SK-N-SH (cell line): ENCODE measurements at regions not wholly inside any gene's neighbourhood (a gene's known extent, or its start where the extent isn't known, plus 50 kb on each side); places are given as distances from the start of the nearest gene placed in this dataset.

Experiments used
- CTCF ChIA-PET: fragments of 300-600, 350-600 bp; formaldehyde crosslinking; extraction: SDS; loops from one replicate; lab custom pipeline; 2021; lab: Yijun Ruan, JAX
- POLR2A ChIA-PET: fragments of 350-600 bp; sonication (Branson Sonifier 250); formaldehyde crosslinking; extraction: SDS; loops from one replicate; lab custom pipeline; 2020; ENCODE audit warnings: antibody characterized with exemption, inconsistent platforms; lab: Yijun Ruan, JAX
- DNase-seq: peaks from one replicate; pipeline ENCODE4 v3.0.0; 2012
- H2AFZ ChIP-seq: fragments of 200-600 bp; sonication (generic); 2 replicates; pipeline ENCODE4 v1.8.1; 2016; ENCODE audit warnings: antibody characterized with exemption, mild to moderate bottlenecking, low read depth
- H3F3A ChIP-seq: fragments of 200-600 bp; sonication (generic); replicated peaks from 2 replicates; pipeline ENCODE3; 2016; ENCODE audit warnings: antibody characterized with exemption, mild to moderate bottlenecking; ENCODE audit not compliant: insufficient read depth
- H3K27ac ChIP-seq, 2 experiments: fragments of 200-500 bp in 1 of 2; fragments of 200-600 bp in 1 of 2; sonication (Bioruptor generic) in 1 of 2; sonication (generic), shearing (Covaris generic) in 1 of 2; 2 replicates each; pipeline versions ENCODE4 v1.5.1 to v1.6.1; 2014 to 2016; ENCODE audit warnings: low read depth in 2 of 2, inconsistent platforms in 1 of 2, low read length in 1 of 2, mild to moderate bottlenecking in 1 of 2, mixed read lengths in 1 of 2
- H3K27me3 ChIP-seq: fragments of 200-600 bp; sonication (generic), shearing (Covaris generic); 2 replicates; pipeline ENCODE4 v1.6.1; 2016; ENCODE audit warnings: mixed run types; ENCODE audit not compliant: insufficient read depth
- H3K36me3 ChIP-seq, 2 experiments: fragments of 200-500 bp in 1 of 2; fragments of 200-600 bp in 1 of 2; sonication (Bioruptor generic) in 1 of 2; sonication (generic) in 1 of 2; replicated peaks in 1 of 2; 2 replicates each; pipeline versions ENCODE3 to v1.5.1; 2014 to 2016; ENCODE audit warnings: low read length in 1 of 2, mild to moderate bottlenecking in 1 of 2; ENCODE audit not compliant: insufficient read depth in 2 of 2, control insufficient read depth in 1 of 2
- H3K4me1 ChIP-seq, 2 experiments: fragments of 200-500 bp in 1 of 2; fragments of 200-600 bp in 1 of 2; sonication (Bioruptor generic) in 1 of 2; sonication (generic), shearing (Covaris generic) in 1 of 2; 2 replicates each; pipeline versions ENCODE4 v1.5.1 to v1.6.1; 2014 to 2016; ENCODE audit warnings: low read depth in 1 of 2, low read length in 1 of 2, mixed run types in 1 of 2; ENCODE audit not compliant: insufficient read depth in 2 of 2, control insufficient read depth in 1 of 2
- H3K4me2 ChIP-seq: fragments of 200-600 bp; sonication (generic), shearing (Covaris generic); 2 replicates; pipeline ENCODE4 v1.6.1; 2017; ENCODE audit warnings: mixed run types
- H3K4me3 ChIP-seq, 2 experiments: fragments of 200-500 bp in 1 of 2; fragments of 200-600 bp in 1 of 2; sonication (Bioruptor generic) in 1 of 2; sonication (generic), shearing (Covaris generic) in 1 of 2; 2 replicates each; pipeline versions ENCODE4 v1.5.1 to v1.8.1; 2014 to 2016; ENCODE audit warnings: low read depth in 2 of 2, inconsistent platforms in 1 of 2, low read length in 1 of 2, mild to moderate bottlenecking in 1 of 2, mixed read lengths in 1 of 2, moderate library complexity in 1 of 2
- H3K79me2 ChIP-seq: fragments of 200-600 bp; sonication (generic); 2 replicates; pipeline ENCODE4 v1.8.1; 2017; ENCODE audit warnings: mild to moderate bottlenecking; ENCODE audit not compliant: insufficient read depth
- H3K9ac ChIP-seq: fragments of 200-600 bp; sonication (generic); 2 replicates; pipeline ENCODE4 v1.6.1; 2017; ENCODE audit warnings: mixed run types
- H3K9me2 ChIP-seq: fragments of 200-600 bp; sonication (generic); 2 replicates; pipeline ENCODE4 v1.6.1; 2017; ENCODE audit warnings: mixed run types
- H3K9me3 ChIP-seq: fragments of 200-600 bp; sonication (generic); 2 replicates; pipeline ENCODE4 v1.6.1; 2017; ENCODE audit warnings: mixed run types, mild to moderate bottlenecking, moderate library complexity
- H4K20me1 ChIP-seq: fragments of 200-600 bp; sonication (generic); 2 replicates; pipeline ENCODE4 v1.6.1; 2017; ENCODE audit warnings: mild to moderate bottlenecking, mixed run types; ENCODE audit not compliant: insufficient read depth
- EP300 ChIP-seq, 2 experiments: IDR thresholded peaks; 2 replicates each; pipeline versions ENCODE4 v1.4.0 to v1.6.1; 2012; ENCODE audit warnings: borderline replicate concordance in 1 of 2, low read depth in 1 of 2, low read length in 1 of 2
- EZH2phosphoT487 ChIP-seq: fragments of 200-600 bp; sonication (generic); IDR thresholded peaks from 2 replicates; pipeline ENCODE4 v1.6.1; 2017; ENCODE audit warnings: low read depth, mixed run types, mild to moderate bottlenecking, antibody characterized with exemption, moderate library complexity, borderline replicate concordance
- FOXJ3 ChIP-seq: sonication (generic); formaldehyde crosslinking; IDR thresholded peaks from 2 replicates; pipeline ENCODE4 v1.5.1; 2020; ENCODE audit warnings: mild to moderate bottlenecking, missing genetic modification reagents
- GATA2 ChIP-seq: sonication (generic); formaldehyde crosslinking; IDR thresholded peaks from 2 replicates; pipeline ENCODE4 v1.5.0; 2020; ENCODE audit warnings: mild to moderate bottlenecking, missing genetic modification reagents
- JUND ChIP-seq: IDR thresholded peaks from 2 replicates; pipeline ENCODE4 v1.4.0; 2012
- RFX5 ChIP-seq: IDR thresholded peaks from 2 replicates; pipeline ENCODE4 v1.6.1; 2012; ENCODE audit warnings: mild to moderate bottlenecking, improper control_type of control experiment, low read length
- RXRA ChIP-seq: IDR thresholded peaks from 2 replicates; pipeline ENCODE4 v1.4.0; 2012; ENCODE audit warnings: low read depth, mild to moderate bottlenecking, borderline replicate concordance
- SIN3A ChIP-seq: IDR thresholded peaks from 2 replicates; pipeline ENCODE4 v1.6.1; 2012; ENCODE audit warnings: low read depth, mild to moderate bottlenecking, low read length, moderate library complexity, borderline replicate concordance
- SMC3 ChIP-seq: IDR thresholded peaks from 2 replicates; pipeline ENCODE4 v1.6.1; 2012; ENCODE audit warnings: low read depth, low read length, improper control_type of control experiment
- TAF1 ChIP-seq: IDR thresholded peaks from 2 replicates; pipeline ENCODE4 v1.6.1; 2012; ENCODE audit warnings: low read depth, mild to moderate bottlenecking, low read length, moderate library complexity, borderline replicate concordance
- TEAD4 ChIP-seq: IDR thresholded peaks from 2 replicates; pipeline ENCODE4 v1.4.0; 2012; ENCODE audit warnings: mild to moderate bottlenecking, borderline replicate concordance; ENCODE audit not compliant: insufficient read depth
- WGBS: methylation state at CpG from one replicate; pipeline ENCODE4 v1.1.6; 2017; ENCODE audit warnings: low lambda C conversion rate; 5-methylcytosine and 5-hydroxymethylcytosine counted together
- TF ChIP-seq, protein P1 (sequence below): IDR thresholded peaks from 2 replicates; pipeline ENCODE4 v1.4.0; 2012; ENCODE audit warnings: low read depth, borderline replicate concordance
- TF ChIP-seq, protein P2 (sequence below): fragments of 200-600 bp; sonication (generic); IDR thresholded peaks from 2 replicates; pipeline ENCODE4 v1.6.1; 2017; ENCODE audit warnings: antibody characterized with exemption, mild to moderate bottlenecking, moderate library complexity
- TF ChIP-seq, protein P3 (sequence below): fragments of 150-350 bp; IDR thresholded peaks from 2 replicates; pipeline ENCODE4 v1.6.1; 2016; ENCODE audit warnings: mild to moderate bottlenecking, low read depth, low read length

DNA sequence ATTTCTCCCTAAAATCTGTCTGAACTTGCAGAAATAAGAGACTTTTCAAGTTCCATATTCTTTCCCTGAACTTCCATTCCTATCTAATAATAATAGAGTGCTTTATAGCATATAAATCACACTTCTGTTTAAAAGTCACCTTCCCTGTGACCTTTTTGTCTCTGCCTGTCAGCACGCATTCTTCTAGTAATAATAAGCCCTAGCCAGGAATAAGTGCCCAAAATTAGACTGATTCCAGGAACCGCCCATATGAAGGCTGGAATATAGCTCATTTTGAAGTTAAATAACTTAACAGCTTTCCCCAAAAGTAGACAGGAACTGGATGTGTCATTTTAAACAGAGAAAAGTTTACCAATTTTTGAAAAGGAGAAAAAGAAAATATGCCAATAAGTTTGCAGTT is 576.5 kb downstream of the EPHA4 start:
- ChIA-PET POLR2A (no interaction called here), CTCF (no interaction called here)
- Histone ChIP-seq H3F3A (no peaks in the 10 kb centered on the region), H3K9me3 (no peaks in the 10 kb centered on the region), H3K4me2 (no peak overlapping the region), H2AFZ (no peak overlapping the region), H3K27ac (no peak overlapping the region), H3K9ac (no peak overlapping the region), H3K36me3 (no peaks in the 10 kb centered on the region), H3K4me3 (no peak overlapping the region), H3K79me2 (no peaks in the 10 kb centered on the region), H3K27me3 (no peaks in the 10 kb centered on the region), H3K4me1 (no peaks in the 10 kb centered on the region), H4K20me1 (no peaks in the 10 kb centered on the region), H3K9me2 (no peaks in the 10 kb centered on the region)
- TF ChIP-seq RXRA = no peak
- WGBS = 8% methylated on average over 2 of the region's 2 CpGs
- DNase-seq = no peak

GRCh38 chr2:220998156-220998555 is 573.9 kb downstream of the EPHA4 start:
- Histone ChIP-seq H3K27ac (no peak overlapping the region), H4K20me1 (no peaks in the 10 kb centered on the region), H3K4me1 (no peaks in the 10 kb centered on the region), H2AFZ (no peak overlapping the region), H3K9me2 (no peaks in the 10 kb centered on the region), H3F3A (no peaks in the 10 kb centered on the region)
- ChIA-PET POLR2A (no interaction called here), CTCF (no interaction called here)
- no peak for DNase-seq
- TF ChIP-seq GATA2 (CRISPR knock-in tag) = no peak
- TF ChIP-seq TEAD4 = no peak
- no peak for TF ChIP-seq JUND
- no peak for TF ChIP-seq SMC3
- TF ChIP-seq RXRA = no peak
- TF ChIP-seq, protein P1, sequence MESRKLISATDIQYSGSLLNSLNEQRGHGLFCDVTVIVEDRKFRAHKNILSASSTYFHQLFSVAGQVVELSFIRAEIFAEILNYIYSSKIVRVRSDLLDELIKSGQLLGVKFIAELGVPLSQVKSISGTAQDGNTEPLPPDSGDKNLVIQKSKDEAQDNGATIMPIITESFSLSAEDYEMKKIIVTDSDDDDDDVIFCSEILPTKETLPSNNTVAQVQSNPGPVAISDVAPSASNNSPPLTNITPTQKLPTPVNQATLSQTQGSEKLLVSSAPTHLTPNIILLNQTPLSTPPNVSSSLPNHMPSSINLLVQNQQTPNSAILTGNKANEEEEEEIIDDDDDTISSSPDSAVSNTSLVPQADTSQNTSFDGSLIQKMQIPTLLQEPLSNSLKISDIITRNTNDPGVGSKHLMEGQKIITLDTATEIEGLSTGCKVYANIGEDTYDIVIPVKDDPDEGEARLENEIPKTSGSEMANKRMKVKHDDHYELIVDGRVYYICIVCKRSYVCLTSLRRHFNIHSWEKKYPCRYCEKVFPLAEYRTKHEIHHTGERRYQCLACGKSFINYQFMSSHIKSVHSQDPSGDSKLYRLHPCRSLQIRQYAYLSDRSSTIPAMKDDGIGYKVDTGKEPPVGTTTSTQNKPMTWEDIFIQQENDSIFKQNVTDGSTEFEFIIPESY = no peak
- TF ChIP-seq RFX5 = no peak
- TF ChIP-seq TAF1 = no peak
- TF ChIP-seq EP300 (IDR thresholded peaks at IDR 0.05; ENCODE audit: borderline replicate concordance in 1 of 2, low read depth in 1 of 2, low read length in 1 of 2) = no peak
- no peak for TF ChIP-seq FOXJ3
- TF ChIP-seq, all 33 proteins: peak for 0
- WGBS = 0% methylated on average over 2 of the region's 2 CpGs
- Histone ChIP-seq H3K9me3 (no peaks in the 10 kb centered on the region), H3K36me3 (no peaks in the 10 kb centered on the region), H3K9ac (no peak overlapping the region), H3K27me3 (no peaks in the 10 kb centered on the region), H3K79me2 (no peaks in the 10 kb centered on the region), H3K4me2 (no peak overlapping the region), H3K4me3 (no peak overlapping the region)

- no peak overlapping the region for H3K27ac ChIP-seq
- DNase-seq = no peak
- no peaks in the 10 kb centered on the region for H3K27me3 ChIP-seq
- H3K4me1 ChIP-seq = no peaks in the 10 kb centered on the region
- no peaks in the 10 kb centered on the region for H3K36me3 ChIP-seq
- no peaks in the 10 kb centered on the region for H3K79me2 ChIP-seq
- no peaks in the 10 kb centered on the region for H3K9me2 ChIP-seq
- H2AFZ ChIP-seq = no peak overlapping the region
- WGBS = 2% methylated on average over 2 of the region's 2 CpGs
- no peaks in the 10 kb centered on the region for H3K9me3 ChIP-seq
- H3K4me2 ChIP-seq = no peak overlapping the region
- no peak overlapping the region for H3K9ac ChIP-seq
- H3F3A ChIP-seq = no peaks in the 10 kb centered on the region
- POLR2A ChIA-PET = no interaction called here
- TF ChIP-seq EZH2phosphoT487 (no peak), JUND (no peak), SIN3A (no peak), RFX5 (no peak), EP300 (IDR thresholded peaks at IDR 0.05; ENCODE audit: borderline replicate concordance in 1 of 2, low read depth in 1 of 2, low read length in 1 of 2) (no peak), GATA2 (CRISPR knock-in tag) (no peak), SMC3 (no peak)
- TF ChIP-seq, protein P2, sequence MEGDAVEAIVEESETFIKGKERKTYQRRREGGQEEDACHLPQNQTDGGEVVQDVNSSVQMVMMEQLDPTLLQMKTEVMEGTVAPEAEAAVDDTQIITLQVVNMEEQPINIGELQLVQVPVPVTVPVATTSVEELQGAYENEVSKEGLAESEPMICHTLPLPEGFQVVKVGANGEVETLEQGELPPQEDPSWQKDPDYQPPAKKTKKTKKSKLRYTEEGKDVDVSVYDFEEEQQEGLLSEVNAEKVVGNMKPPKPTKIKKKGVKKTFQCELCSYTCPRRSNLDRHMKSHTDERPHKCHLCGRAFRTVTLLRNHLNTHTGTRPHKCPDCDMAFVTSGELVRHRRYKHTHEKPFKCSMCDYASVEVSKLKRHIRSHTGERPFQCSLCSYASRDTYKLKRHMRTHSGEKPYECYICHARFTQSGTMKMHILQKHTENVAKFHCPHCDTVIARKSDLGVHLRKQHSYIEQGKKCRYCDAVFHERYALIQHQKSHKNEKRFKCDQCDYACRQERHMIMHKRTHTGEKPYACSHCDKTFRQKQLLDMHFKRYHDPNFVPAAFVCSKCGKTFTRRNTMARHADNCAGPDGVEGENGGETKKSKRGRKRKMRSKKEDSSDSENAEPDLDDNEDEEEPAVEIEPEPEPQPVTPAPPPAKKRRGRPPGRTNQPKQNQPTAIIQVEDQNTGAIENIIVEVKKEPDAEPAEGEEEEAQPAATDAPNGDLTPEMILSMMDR = no peak
- TF ChIP-seq, protein P3, sequence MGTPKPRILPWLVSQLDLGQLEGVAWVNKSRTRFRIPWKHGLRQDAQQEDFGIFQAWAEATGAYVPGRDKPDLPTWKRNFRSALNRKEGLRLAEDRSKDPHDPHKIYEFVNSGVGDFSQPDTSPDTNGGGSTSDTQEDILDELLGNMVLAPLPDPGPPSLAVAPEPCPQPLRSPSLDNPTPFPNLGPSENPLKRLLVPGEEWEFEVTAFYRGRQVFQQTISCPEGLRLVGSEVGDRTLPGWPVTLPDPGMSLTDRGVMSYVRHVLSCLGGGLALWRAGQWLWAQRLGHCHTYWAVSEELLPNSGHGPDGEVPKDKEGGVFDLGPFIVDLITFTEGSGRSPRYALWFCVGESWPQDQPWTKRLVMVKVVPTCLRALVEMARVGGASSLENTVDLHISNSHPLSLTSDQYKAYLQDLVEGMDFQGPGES = no peak
- H4K20me1 ChIP-seq = no peaks in the 10 kb centered on the region
- H3K4me3 ChIP-seq = no peak overlapping the region
- CTCF ChIA-PET = no interaction called here
These were observed 572.7 kb downstream of the EPHA4 start for GRCh38 chr2:220999356-220999755.
